ENCODE measurements at regions not wholly inside any gene's neighbourhood (a gene's known extent, or its start where the extent isn't known, plus 50 kb on each side); places are given as distances from the start of the nearest gene placed in this dataset.

- no peaks in the 10 kb centered on the region for H3K4me1 Mint-ChIP-seq (ENCODE audit: unreplicated experiment)
- H3K27ac Mint-ChIP-seq (ENCODE audit: unreplicated experiment) = no peak overlapping the region
- H3K27me3 Mint-ChIP-seq (ENCODE audit: unreplicated experiment) = peaks cover 3% of the 10 kb centered on the region
- H3K4me3 Mint-ChIP-seq (ENCODE audit: unreplicated experiment) = no peak overlapping the region
- H3K36me3 Mint-ChIP-seq (ENCODE audit: unreplicated experiment) = peaks cover 2% of the 10 kb centered on the region
- H3K9me3 Mint-ChIP-seq (ENCODE audit: unreplicated experiment) = peaks cover 8% of the 10 kb centered on the region
- no peak for TF ChIP-seq CTCF (IDR thresholded peaks at IDR 0.05)
- no peak for DNase-seq (ENCODE audit: extremely low spot score, unreplicated experiment)
Observed at GRCh38 chr12:24252602-24253001, 303.1 kb upstream of the SOX5 start.

GRCh38 chr12:24246934-24247333 is 297.5 kb upstream of the SOX5 start:
- H3K4me3 Mint-ChIP-seq (ENCODE audit: unreplicated experiment) = no peak overlapping the region
- no peak for DNase-seq (ENCODE audit: extremely low spot score, unreplicated experiment)
- no peaks in the 10 kb centered on the region for H3K9me3 Mint-ChIP-seq (ENCODE audit: unreplicated experiment)
- H3K27ac Mint-ChIP-seq (ENCODE audit: unreplicated experiment) = no peak overlapping the region
- H3K36me3 Mint-ChIP-seq (ENCODE audit: unreplicated experiment) = no peaks in the 10 kb centered on the region
- no peaks in the 10 kb centered on the region for H3K4me1 Mint-ChIP-seq (ENCODE audit: unreplicated experiment)
- TF ChIP-seq CTCF (IDR thresholded peaks at IDR 0.05) = no peak
- H3K27me3 Mint-ChIP-seq (ENCODE audit: unreplicated experiment) = no peaks in the 10 kb centered on the region

- H3K4me3 Mint-ChIP-seq (ENCODE audit: unreplicated experiment) = no peak overlapping the region
- DNase-seq (ENCODE audit: extremely low spot score, unreplicated experiment) = no peak
- H3K27me3 Mint-ChIP-seq (ENCODE audit: unreplicated experiment) = no peaks in the 10 kb centered on the region
- no peaks in the 10 kb centered on the region for H3K36me3 Mint-ChIP-seq (ENCODE audit: unreplicated experiment)
- no peaks in the 10 kb centered on the region for H3K4me1 Mint-ChIP-seq (ENCODE audit: unreplicated experiment)
- H3K9me3 Mint-ChIP-seq (ENCODE audit: unreplicated experiment) = no peaks in the 10 kb centered on the region
- H3K27ac Mint-ChIP-seq (ENCODE audit: unreplicated experiment) = no peak overlapping the region
- TF ChIP-seq CTCF (IDR thresholded peaks at IDR 0.05) = no peak
Observed at GRCh38 chr12:24246376-24246775, 296.9 kb upstream of the SOX5 start.

GRCh38 chr12:24244801-24245200 is 295.3 kb upstream of the SOX5 start:
- TF ChIP-seq CTCF (IDR thresholded peaks at IDR 0.05) = no peak
- no peak overlapping the region for H3K27ac Mint-ChIP-seq (ENCODE audit: unreplicated experiment)
- DNase-seq (ENCODE audit: extremely low spot score, unreplicated experiment) = no peak
- no peak overlapping the region for H3K4me3 Mint-ChIP-seq (ENCODE audit: unreplicated experiment)
- H3K27me3 Mint-ChIP-seq (ENCODE audit: unreplicated experiment) = no peaks in the 10 kb centered on the region
- no peaks in the 10 kb centered on the region for H3K4me1 Mint-ChIP-seq (ENCODE audit: unreplicated experiment)
- no peaks in the 10 kb centered on the region for H3K9me3 Mint-ChIP-seq (ENCODE audit: unreplicated experiment)
- no peaks in the 10 kb centered on the region for H3K36me3 Mint-ChIP-seq (ENCODE audit: unreplicated experiment)

- H3K27ac Mint-ChIP-seq (ENCODE audit: unreplicated experiment) = no peak overlapping the region
- H3K9me3 Mint-ChIP-seq (ENCODE audit: unreplicated experiment) = no peaks in the 10 kb centered on the region
- H3K4me3 Mint-ChIP-seq (ENCODE audit: unreplicated experiment) = no peak overlapping the region
- no peaks in the 10 kb centered on the region for H3K27me3 Mint-ChIP-seq (ENCODE audit: unreplicated experiment)
- H3K36me3 Mint-ChIP-seq (ENCODE audit: unreplicated experiment) = no peaks in the 10 kb centered on the region
- no peak for DNase-seq (ENCODE audit: extremely low spot score, unreplicated experiment)
- TF ChIP-seq CTCF (IDR thresholded peaks at IDR 0.05) = no peak
- H3K4me1 Mint-ChIP-seq (ENCODE audit: unreplicated experiment) = no peaks in the 10 kb centered on the region
Observed at GRCh38 chr12:24244231-24244630, 294.8 kb upstream of the SOX5 start.
